T-helper 1 cell (primary cell): ENCODE measurements at regions not wholly inside any gene's neighbourhood (a gene's known extent, or its start where the extent isn't known, plus 50 kb on each side); places are given as distances from the start of the nearest gene placed in this dataset.
"Not testable (repeated sequence)": the region's sequence is repeated elsewhere in the genome, so short reads cannot be mapped to it uniquely, and the experiment has no call there.

Source experiments
- DNase-seq, 5 donors: peaks; one replicate each; pipeline ENCODE4 v3.0.0-alpha.2; 2012 to 2020

- DNase-seq = not testable (repeated sequence)
Observed at GRCh38 chr16:29578898-29579297, 72.7 kb upstream of the NPIPB12 start.

- not testable (repeated sequence) for DNase-seq
Observed at GRCh38 chr16:29581764-29582163, 75.6 kb upstream of the NPIPB12 start.

- not testable (repeated sequence) for DNase-seq
Observed at GRCh38 chr16:29591919-29592318, 71.1 kb upstream of the SPN start.

- DNase-seq = peak in 4 of 5 donors; percentile 38 to 75 (median 52)
Observed at GRCh38 chr16:29594269-29594925, 68.7 kb upstream of the SPN start.

- DNase-seq = peak; percentile 82 to 95 (median 86)
Observed at GRCh38 chr16:29594926-29595838, 67.9 kb upstream of the SPN start.

GRCh38 chr16:29597030-29597429 is 66.0 kb upstream of the SPN start:
- not testable (repeated sequence) for DNase-seq

GRCh38 chr16:29600111-29601000 is 62.7 kb upstream of the SPN start:
- DNase-seq = peak in 3 of 5 donors; percentile 24 to 85 (median 29)

- DNase-seq = not testable (repeated sequence)
Observed at GRCh38 chr16:29602247-29602625, 60.8 kb upstream of the SPN start.

GRCh38 chr16:29602683-29603088 is 60.4 kb upstream of the SPN start:
- not testable (repeated sequence) for DNase-seq

- not testable (repeated sequence) for DNase-seq
Observed at GRCh38 chr16:29604631-29605549, 58.2 kb upstream of the SPN start.

GRCh38 chr16:29605593-29606205 is 57.3 kb upstream of the SPN start:
- not testable (repeated sequence) for DNase-seq

- not testable (repeated sequence) for DNase-seq
Observed at GRCh38 chr16:29606669-29607427, 56.2 kb upstream of the SPN start.

- not testable (repeated sequence) for DNase-seq
Observed at GRCh38 chr16:29607428-29607823, 55.6 kb upstream of the SPN start.

GRCh38 chr16:29612381-29613306 is 50.4 kb upstream of the SPN start:
- peak in 1 of 5 donors; percentile 37 for DNase-seq
